ENCODE measurements at regions not wholly inside any gene's neighbourhood (a gene's known extent, or its start where the extent isn't known, plus 50 kb on each side); places are given as distances from the start of the nearest gene placed in this dataset.

GRCh38 chr14:59130462-59130861 is 58.0 kb upstream of the DAAM1 start:
- 73 to 90% methylated on average over 7 of the region's 7 CpGs for WGBS, 2 donors
- H3K9me3 ChIP-seq, result no peaks in the 10 kb centered on the region
- H3K27me3 ChIP-seq, result no peaks in the 10 kb centered on the region
- no peak overlapping the region for H3K27ac ChIP-seq
- H3K36me3 ChIP-seq, result no peaks in the 10 kb centered on the region
- H3K4me3 ChIP-seq, result no peak overlapping the region
- no peak for DNase-seq
- TF ChIP-seq POLR2A (IDR thresholded peaks at IDR 0.05) (no peak), CTCF (IDR thresholded peaks at IDR 0.05) (no peak)
- no peaks in the 10 kb centered on the region for H3K4me1 ChIP-seq
- intact Hi-C loops (cut with DNase I), result no loop called here

GRCh38 chr14:59131938-59132795 is 56.3 kb upstream of the DAAM1 start:
- Histone ChIP-seq H3K36me3 (no peaks in the 10 kb centered on the region), H3K27ac (no peak overlapping the region), H3K4me3 (no peak overlapping the region), H3K9me3 (no peaks in the 10 kb centered on the region), H3K27me3 (no peaks in the 10 kb centered on the region), H3K4me1 (no peaks in the 10 kb centered on the region)
- TF ChIP-seq CTCF (IDR thresholded peaks at IDR 0.05), result no peak
- TF ChIP-seq POLR2A (IDR thresholded peaks at IDR 0.05), result no peak
- intact Hi-C loops (cut with DNase I), result no loop called here
- no peak for DNase-seq
- WGBS, 2 donors, result 83 to 89% methylated on average over 5 of the region's 5 CpGs

GRCh38 chr14:59132796-59133494 is 55.5 kb upstream of the DAAM1 start:
- 55 to 62% methylated on average over 3 of the region's 3 CpGs for WGBS, 2 donors
- Histone ChIP-seq H3K27me3 (no peaks in the 10 kb centered on the region), H3K36me3 (no peaks in the 10 kb centered on the region), H3K9me3 (no peaks in the 10 kb centered on the region), H3K4me1 (no peaks in the 10 kb centered on the region), H3K27ac (no peak overlapping the region), H3K4me3 (no peak overlapping the region)
- TF ChIP-seq POLR2A (IDR thresholded peaks at IDR 0.05), result no peak
- TF ChIP-seq CTCF (IDR thresholded peaks at IDR 0.05), result no peak
- intact Hi-C loops (cut with DNase I), result no loop called here
- DNase-seq, result no peak

- no peak overlapping the region for H3K4me3 ChIP-seq
Measured at GRCh38 chr14:59133709-59134108, 54.8 kb upstream of the DAAM1 start.

More at GRCh38 chr14:59133709-59134108, 54.8 kb upstream of the DAAM1 start:
- Histone ChIP-seq H3K36me3 (no peaks in the 10 kb centered on the region), H3K27ac (no peak overlapping the region), H3K27me3 (no peaks in the 10 kb centered on the region), H3K9me3 (no peaks in the 10 kb centered on the region), H3K4me1 (no peaks in the 10 kb centered on the region)
- intact Hi-C loops (cut with DNase I), result no loop called here
- no peak for DNase-seq
- no peak for TF ChIP-seq CTCF (IDR thresholded peaks at IDR 0.05)
- TF ChIP-seq POLR2A (IDR thresholded peaks at IDR 0.05), result no peak
- 84 to 87% methylated on average over 4 of the region's 4 CpGs for WGBS, 2 donors
